Spleen (tissue), 7 donors: ENCODE measurements at regions not wholly inside any gene's neighbourhood (a gene's known extent, or its start where the extent isn't known, plus 50 kb on each side); places are given as distances from the start of the nearest gene placed in this dataset.

Source experiments
- CTCF ChIP-seq, 11 experiments: fragments of 200-600 bp in 7 of 11; fragments of 450-650 bp in 4 of 11; sonication (generic) in 4 of 11; IDR thresholded peaks in 8 of 11; conservative IDR thresholded peaks in 3 of 11; 1 replicate in 7 of 11; 2 replicates in 4 of 11; pipeline versions ENCODE4 v1.4.0 to v1.8.0; 2016 to 2021; ENCODE audit warnings: antibody characterized with exemption in 11 of 11, inconsistent platforms in 4 of 11, mild to moderate bottlenecking in 1 of 11
- POLR2A ChIP-seq, 3 donors: fragments of 450-650 bp; IDR thresholded peaks; one replicate each; pipeline ENCODE4 v1.5.1; 2017; ENCODE audit warnings: antibody characterized with exemption in 3 of 3, mild to moderate bottlenecking in 1 of 3
- POLR2AphosphoS5 ChIP-seq, 3 donors: sonication (generic); formaldehyde crosslinking; IDR thresholded peaks; one replicate each; pipeline ENCODE4 v1.5.1; 2017; ENCODE audit warnings: antibody characterized with exemption in 3 of 3
- donor health status: DM: no; HTN: no; CAD: no; lungs with moderate emphysema.
- donor health status: DM: no; HTN: no; CAD: no.
- donor health status: DM: no; HTN: no; CAD: no.

- TF ChIP-seq CTCF (IDR thresholded peaks at IDR 0.05 in 8 of 11, conservative IDR thresholded peaks at IDR 0.05 in 3 of 11) (no peak), POLR2A (IDR thresholded peaks at IDR 0.05) (no peak), POLR2AphosphoS5 (IDR thresholded peaks at IDR 0.05) (no peak)
Observed at GRCh38 chr7:42543953-42544352, 306.9 kb upstream of the GLI3 start.
